HepG2 (cell line): ENCODE measurements at regions not wholly inside any gene's neighbourhood (a gene's known extent, or its start where the extent isn't known, plus 50 kb on each side); places are given as distances from the start of the nearest gene placed in this dataset.

Source experiments
- ATAC-seq: fragments of 200-7000 bp; cut with Tn5 transposase; 3 replicates; pipeline ENCODE4 v1.9.1; 2020; ENCODE audit warnings: mild to moderate bottlenecking, moderate library complexity
- BruUV-seq: library from RNA; stranded (reverse); fragments of 400-500 nt; replicated peaks from 2 replicates; lab custom pipeline; 2021; lab: Mats Ljungman, UMichigan
- CTCF ChIA-PET: fragments of 300-600 bp; formaldehyde crosslinking; extraction: SDS; loops from one replicate; lab custom pipeline; 2021; ENCODE audit warnings: low total read pairs, inconsistent platforms, low intra/inter-chr PET ratio; lab: Yijun Ruan, JAX
- POLR2A ChIA-PET: fragments of 350-600 bp; sonication (Branson Sonifier 250); formaldehyde crosslinking; loops from one replicate; lab custom pipeline; 2020; ENCODE audit warnings: antibody characterized with exemption, inconsistent platforms; lab: Yijun Ruan, JAX
- DNase-seq: peaks from one replicate; pipeline ENCODE4 v3.0.0-alpha.2; 2015; ENCODE audit warnings: low spot score
- FAIRE-seq: peaks from 3 replicates; lab custom pipeline; 2011; peaks lifted over from hg19 to GRCh38; lab: Jason Lieb, UNC
- H2AFZ ChIP-seq: one replicate; pipeline ENCODE4 v1.6.1; 2011; ENCODE audit warnings: low read length, inconsistent platforms
- H3K27ac ChIP-seq: fragments of 300-600 bp; 3 replicates; pipeline ENCODE4 v1.8.0; 2011; ENCODE audit warnings: mixed run types, mild to moderate bottlenecking, mixed read lengths, low read length, inconsistent platforms; ENCODE audit not compliant: insufficient read depth; ENCODE audit errors: extremely low read length
- H3K27me3 ChIP-seq, 2 experiments: fragments of 200-600 bp in 1 of 2; 2 replicates in 1 of 2; 3 replicates in 1 of 2; pipeline versions ENCODE4 v1.6.0 to v1.8.0; 2011; ENCODE audit warnings: low read length in 2 of 2, mild to moderate bottlenecking in 2 of 2, moderate library complexity in 2 of 2, inconsistent platforms in 1 of 2; ENCODE audit not compliant: insufficient read depth in 2 of 2, control insufficient read depth in 1 of 2
- H3K36me3 ChIP-seq, 2 experiments: fragments of 200-600 bp in 1 of 2; replicated peaks in 1 of 2; 2 replicates in 1 of 2; 3 replicates in 1 of 2; pipeline versions ENCODE4 v1.5.1 to v1.8.0; 2011; ENCODE audit warnings: low read length in 2 of 2, inconsistent platforms in 1 of 2; ENCODE audit not compliant: insufficient read depth in 2 of 2, control insufficient read depth in 1 of 2
- H3K4me1 ChIP-seq: 2 replicates; pipeline ENCODE4 v1.5.1; 2012; ENCODE audit warnings: low read length, inconsistent platforms; ENCODE audit not compliant: insufficient read depth
- H3K4me2 ChIP-seq: 2 replicates; pipeline ENCODE4 v1.6.0; 2011; ENCODE audit warnings: low read depth, low read length, inconsistent platforms
- H3K4me3 ChIP-seq, 3 experiments: fragments of 200-600 bp in 1 of 3; sonication (generic), shearing (Covaris generic) in 1 of 3; replicated peaks in 1 of 3; 2 replicates each; pipeline ENCODE4 v1.5.1; 2011 to 2016; ENCODE audit warnings: low read length in 3 of 3, inconsistent platforms in 2 of 3, low read depth in 2 of 3, mild to moderate bottlenecking in 2 of 3, control low read depth in 1 of 3, mixed read lengths in 1 of 3; ENCODE audit not compliant: insufficient read depth in 1 of 3
- H3K79me2 ChIP-seq: one replicate; pipeline ENCODE4 v1.6.1; 2011; ENCODE audit warnings: low read length, inconsistent platforms; ENCODE audit not compliant: insufficient read depth
- H3K9ac ChIP-seq: 2 replicates; pipeline ENCODE4 v1.6.0; 2011; ENCODE audit warnings: mild to moderate bottlenecking, low read depth, low read length, inconsistent platforms; ENCODE audit not compliant: insufficient read depth
- H3K9me3 ChIP-seq: 2 replicates; pipeline ENCODE4 v1.5.1; 2012; ENCODE audit warnings: mild to moderate bottlenecking, low read length
- H4K20me1 ChIP-seq: 2 replicates; pipeline ENCODE4 v1.6.0; 2011; ENCODE audit warnings: inconsistent platforms, mild to moderate bottlenecking, low read length, moderate library complexity; ENCODE audit not compliant: insufficient read depth
- AFF4 ChIP-seq: sonication (generic); formaldehyde crosslinking; IDR thresholded peaks from 2 replicates; pipeline ENCODE4 v1.4.0; 2020; ENCODE audit warnings: missing genetic modification reagents
- ATF1 ChIP-seq: IDR thresholded peaks from 2 replicates; pipeline ENCODE4 v1.6.1; 2016; ENCODE audit warnings: mild to moderate bottlenecking, control low read depth
- ATF4 ChIP-seq, 2 experiments: fragments of 450-650 bp in 1 of 2; sonication (generic) in 1 of 2; formaldehyde crosslinking; IDR thresholded peaks; 2 replicates each; pipeline versions ENCODE4 v1.5.0 to v1.8.0; 2020 to 2022; ENCODE audit warnings: mild to moderate bottlenecking in 1 of 2, missing genetic modification reagents in 1 of 2
- ATM ChIP-seq: fragments of 450-650 bp; IDR thresholded peaks from 2 replicates; pipeline ENCODE4 v1.7.1; 2017; ENCODE audit warnings: mild to moderate bottlenecking, borderline replicate concordance
- FOSL2 ChIP-seq: sonication (generic); formaldehyde crosslinking; IDR thresholded peaks from 2 replicates; pipeline ENCODE4 v1.4.0; 2020; ENCODE audit warnings: missing genetic modification reagents
- GATAD1 ChIP-seq: IDR thresholded peaks from 2 replicates; pipeline ENCODE4 v1.6.1; 2016; ENCODE audit warnings: missing genetic modification reagents, missing compliant biosample characterization
- MTF2 ChIP-seq: sonication (generic); formaldehyde crosslinking; IDR thresholded peaks from 2 replicates; pipeline ENCODE4 v1.5.0; 2020; ENCODE audit warnings: missing genetic modification reagents, borderline replicate concordance
- NFRKB ChIP-seq: fragments of 450-650 bp; IDR thresholded peaks from 2 replicates; pipeline ENCODE4 v1.6.1; 2017
- PAWR ChIP-seq: sonication (generic); formaldehyde crosslinking; IDR thresholded peaks from 2 replicates; pipeline ENCODE4 v1.4.0; 2020; ENCODE audit warnings: missing genetic modification reagents, mild to moderate bottlenecking, borderline replicate concordance
- TAF15 ChIP-seq: fragments of 200-400 bp; formaldehyde crosslinking; IDR thresholded peaks from one replicate; pipeline ENCODE4 v1.6.1; 2018; ENCODE audit warnings: mild to moderate bottlenecking, low read depth, low read length; ENCODE audit not compliant: poor library complexity, severe bottlenecking
- ZFP82 ChIP-seq: sonication (generic); formaldehyde crosslinking; IDR thresholded peaks from 2 replicates; pipeline ENCODE4 v1.5.1; 2020; ENCODE audit warnings: mild to moderate bottlenecking, missing genetic modification reagents, borderline replicate concordance
- ZNF713 ChIP-seq: sonication (generic); formaldehyde crosslinking; IDR thresholded peaks from 2 replicates; pipeline ENCODE4 v1.4.0; 2020; ENCODE audit warnings: mild to moderate bottlenecking, missing genetic modification reagents
- WGBS: methylation state at CpG from one replicate; pipeline ENCODE4 v1.1.6; 2017; ENCODE audit warnings: low lambda C conversion rate; 5-methylcytosine and 5-hydroxymethylcytosine counted together
- in situ Hi-C: cut with HindIII; loops from 2 replicates; pipeline ENCODE4 v1.10.0; 2017; ENCODE audit warnings: low pct_unique_long_range_greater_than_20kb; ENCODE audit not compliant: extremely low pct_ligation_motif_present
- intact Hi-C: fragments of 100-400 bp; cut with micrococcal nuclease; formaldehyde crosslinking; loops from one replicate; pipeline ENCODE4 v1.10.0; 2022; ENCODE audit not compliant: unreplicated experiment

GRCh38 chr12:19038209-19038608 is 91.3 kb upstream of the PLEKHA5 start (continued):
- TF ChIP-seq ZNF713 (CRISPR knock-in tag) (no peak), PAWR (CRISPR knock-in tag) (no peak)

- ChIA-PET POLR2A (no interaction called here), CTCF (no interaction called here)
- Histone ChIP-seq H2AFZ (no peak overlapping the region), H3K9ac (no peak overlapping the region), H3K4me1 (no peaks in the 10 kb centered on the region), H3K9me3 (no peaks in the 10 kb centered on the region), H3K27me3 (no peaks in the 10 kb centered on the region; a peak in 1 of 5 replicates), H3K79me2 (no peaks in the 10 kb centered on the region), H3K4me3 (no peak overlapping the region), H3K27ac (no peak overlapping the region), H4K20me1 (no peaks in the 10 kb centered on the region), H3K4me2 (no peak overlapping the region)
- DNase-seq (no peak), ATAC-seq (no peak)
- in situ Hi-C loops = no loop called here
- 10% methylated on average over 3 of the region's 3 CpGs for WGBS
- BruUV-seq = no TSS peak
- TF ChIP-seq FOSL2 (CRISPR knock-in tag) = no peak
- TF ChIP-seq MTF2 (CRISPR knock-in tag) = no peak
- TF ChIP-seq ZFP82 (CRISPR knock-in tag) = no peak
- TF ChIP-seq ATM = no peak
- no peak for TF ChIP-seq GATAD1 (CRISPR knock-in tag)
- TF ChIP-seq NFRKB = no peak
- TF ChIP-seq ATF4 (CRISPR knock-in tag; IDR thresholded peaks at IDR 0.05) = no peak
- TF ChIP-seq ATF1 (CRISPR knock-in tag) = no peak
- TF ChIP-seq TAF15 = no peak
- TF ChIP-seq AFF4 (CRISPR knock-in tag) = no peak
- TF ChIP-seq, all 625 proteins: peak for 0
- intact Hi-C loops = no loop called here
- FAIRE-seq = no peak
- H3K36me3 ChIP-seq = no peaks in the 10 kb centered on the region
These were observed 90.0 kb upstream of the PLEKHA5 start for GRCh38 chr12:19039515-19039914.
